ENCODE measurements at regions not wholly inside any gene's neighbourhood (a gene's known extent, or its start where the extent isn't known, plus 50 kb on each side); places are given as distances from the start of the nearest gene placed in this dataset.

- TF ChIP-seq EZH2 (IDR thresholded peaks at IDR 0.05; ENCODE audit: low read length, missing control alignments): no peak
- TF ChIP-seq CTCF (conservative IDR thresholded peaks at IDR 0.05 in 1 of 2, IDR thresholded peaks at IDR 0.05 in 1 of 2; ENCODE audit: low read depth in 1 of 2, low read length in 2 of 2): no peak
Measured at GRCh38 chr10:26642896-26643653, 54.4 kb upstream of the PDSS1 start.

Data from fibroblast of lung (primary cell).